NCI-H226 (cell line): ENCODE measurements at regions not wholly inside any gene's neighbourhood (a gene's known extent, or its start where the extent isn't known, plus 50 kb on each side); places are given as distances from the start of the nearest gene placed in this dataset.

ENCODE experiments used
- DNase-seq: peaks from one replicate; pipeline ENCODE4 v3.0.0-alpha.2; 2015

- DNase-seq, result no peak
Measured at GRCh38 chr21:38165466-38166172, 91.2 kb upstream of the KCNJ15 start.

- DNase-seq, result no peak
Measured at GRCh38 chr21:38166173-38166535, 90.6 kb upstream of the KCNJ15 start.

GRCh38 chr21:38167345-38167744 is 89.4 kb upstream of the KCNJ15 start:
- DNase-seq, result no peak

- no peak for DNase-seq
Measured at GRCh38 chr21:38170283-38170682, 86.5 kb upstream of the KCNJ15 start.

GRCh38 chr21:38170704-38171682 is 85.8 kb upstream of the KCNJ15 start:
- no peak for DNase-seq

GRCh38 chr21:38171723-38172344 is 85.0 kb upstream of the KCNJ15 start:
- peak; percentile 51 for DNase-seq

GRCh38 chr21:38173276-38174035 is 83.3 kb upstream of the KCNJ15 start:
- DNase-seq, result no peak

GRCh38 chr21:38175306-38175705 is 81.5 kb upstream of the KCNJ15 start:
- DNase-seq, result no peak

GRCh38 chr21:38177919-38178652 is 78.7 kb upstream of the KCNJ15 start:
- DNase-seq, result no peak

GRCh38 chr21:38178653-38179470 is 77.9 kb upstream of the KCNJ15 start:
- DNase-seq, result no peak

- DNase-seq, result no peak
Measured at GRCh38 chr21:38179511-38179910, 77.3 kb upstream of the KCNJ15 start.

GRCh38 chr21:38181096-38181495 is 75.7 kb upstream of the KCNJ15 start:
- no peak for DNase-seq

GRCh38 chr21:38182370-38182985 is 74.3 kb upstream of the KCNJ15 start:
- DNase-seq, result no peak

GRCh38 chr21:38183961-38184360 is 72.8 kb upstream of the KCNJ15 start:
- DNase-seq, result no peak

GRCh38 chr21:38186661-38187270 is 70.0 kb upstream of the KCNJ15 start:
- no peak for DNase-seq

- no peak for DNase-seq
Measured at GRCh38 chr21:38188037-38188436, 68.8 kb upstream of the KCNJ15 start.

GRCh38 chr21:38196036-38196435 is 60.8 kb upstream of the KCNJ15 start:
- no peak for DNase-seq

GRCh38 chr21:38202811-38203210 is 54.0 kb upstream of the KCNJ15 start:
- no peak for DNase-seq

- no peak for DNase-seq
Measured at GRCh38 chr21:38203229-38203628, 53.6 kb upstream of the KCNJ15 start.

- no peak for DNase-seq
Measured at GRCh38 chr21:38205940-38206339, 50.9 kb upstream of the KCNJ15 start.
